ENCODE measurements at regions not wholly inside any gene's neighbourhood (a gene's known extent, or its start where the extent isn't known, plus 50 kb on each side); places are given as distances from the start of the nearest gene placed in this dataset.

DNA sequence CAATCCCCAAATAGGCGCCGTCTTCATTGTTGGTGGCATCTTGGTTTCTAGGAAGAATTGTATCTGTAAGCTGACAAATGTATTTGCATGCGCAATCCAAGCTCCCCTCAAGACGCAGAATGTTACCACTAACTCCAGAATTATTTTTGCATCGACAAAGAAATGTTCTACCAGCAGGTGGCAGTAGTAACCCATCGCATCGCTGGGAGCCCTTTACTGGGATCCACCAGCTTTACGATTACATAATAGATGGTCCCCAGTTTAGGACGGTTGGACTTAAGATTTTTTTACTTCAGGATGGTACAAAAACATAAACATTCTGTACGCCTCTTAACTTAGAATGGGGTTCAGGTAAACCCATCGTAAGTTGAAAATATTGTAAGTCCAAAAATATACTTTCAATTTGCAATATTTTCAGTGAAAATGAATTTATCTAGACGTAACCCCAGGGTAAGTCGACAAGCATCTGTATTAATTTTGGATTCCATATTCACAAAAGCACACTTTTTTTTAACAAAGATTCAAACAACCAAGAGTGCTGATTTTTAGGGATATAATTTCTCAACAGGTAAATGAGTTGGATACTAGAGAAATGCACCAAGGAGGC, 114.0 kb upstream of the COBL start:
- TF ChIP-seq, protein P1, sequence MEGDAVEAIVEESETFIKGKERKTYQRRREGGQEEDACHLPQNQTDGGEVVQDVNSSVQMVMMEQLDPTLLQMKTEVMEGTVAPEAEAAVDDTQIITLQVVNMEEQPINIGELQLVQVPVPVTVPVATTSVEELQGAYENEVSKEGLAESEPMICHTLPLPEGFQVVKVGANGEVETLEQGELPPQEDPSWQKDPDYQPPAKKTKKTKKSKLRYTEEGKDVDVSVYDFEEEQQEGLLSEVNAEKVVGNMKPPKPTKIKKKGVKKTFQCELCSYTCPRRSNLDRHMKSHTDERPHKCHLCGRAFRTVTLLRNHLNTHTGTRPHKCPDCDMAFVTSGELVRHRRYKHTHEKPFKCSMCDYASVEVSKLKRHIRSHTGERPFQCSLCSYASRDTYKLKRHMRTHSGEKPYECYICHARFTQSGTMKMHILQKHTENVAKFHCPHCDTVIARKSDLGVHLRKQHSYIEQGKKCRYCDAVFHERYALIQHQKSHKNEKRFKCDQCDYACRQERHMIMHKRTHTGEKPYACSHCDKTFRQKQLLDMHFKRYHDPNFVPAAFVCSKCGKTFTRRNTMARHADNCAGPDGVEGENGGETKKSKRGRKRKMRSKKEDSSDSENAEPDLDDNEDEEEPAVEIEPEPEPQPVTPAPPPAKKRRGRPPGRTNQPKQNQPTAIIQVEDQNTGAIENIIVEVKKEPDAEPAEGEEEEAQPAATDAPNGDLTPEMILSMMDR (IDR thresholded peaks at IDR 0.05): peak; percentile 82

DNA sequence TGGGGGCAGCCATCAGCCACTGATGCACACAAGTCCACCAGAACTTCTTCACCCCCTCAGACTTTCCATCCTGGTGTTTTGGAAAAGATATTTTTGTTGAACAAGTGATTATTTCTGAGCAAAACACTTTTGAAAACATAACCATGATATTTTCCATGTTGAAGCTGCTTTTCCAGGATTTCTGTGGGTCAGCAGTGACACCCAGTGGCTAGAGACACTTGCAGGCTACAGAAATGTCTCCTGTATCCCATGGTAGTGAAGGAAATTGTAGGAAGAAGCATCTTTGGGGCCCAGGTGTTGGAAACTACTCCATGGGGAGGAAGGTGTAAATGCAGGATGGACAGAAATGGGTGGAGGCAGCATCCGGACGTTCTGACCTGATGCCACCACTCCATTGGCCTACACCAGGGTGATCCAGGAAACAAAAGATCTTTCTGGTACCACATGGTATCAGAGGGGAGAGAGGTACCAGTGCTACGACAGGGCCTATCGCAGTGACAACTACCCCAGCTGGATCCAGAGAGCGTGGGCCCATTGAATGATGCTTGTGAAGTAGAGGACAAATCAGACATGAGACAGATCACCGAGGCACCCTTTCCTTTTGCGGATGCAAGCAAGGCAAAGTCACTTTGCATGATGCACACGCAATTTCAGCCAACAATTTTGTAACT, 111.7 kb upstream of the COBL start:
- TF ChIP-seq, protein P1 (IDR thresholded peaks at IDR 0.05): peak; percentile 74

DNA sequence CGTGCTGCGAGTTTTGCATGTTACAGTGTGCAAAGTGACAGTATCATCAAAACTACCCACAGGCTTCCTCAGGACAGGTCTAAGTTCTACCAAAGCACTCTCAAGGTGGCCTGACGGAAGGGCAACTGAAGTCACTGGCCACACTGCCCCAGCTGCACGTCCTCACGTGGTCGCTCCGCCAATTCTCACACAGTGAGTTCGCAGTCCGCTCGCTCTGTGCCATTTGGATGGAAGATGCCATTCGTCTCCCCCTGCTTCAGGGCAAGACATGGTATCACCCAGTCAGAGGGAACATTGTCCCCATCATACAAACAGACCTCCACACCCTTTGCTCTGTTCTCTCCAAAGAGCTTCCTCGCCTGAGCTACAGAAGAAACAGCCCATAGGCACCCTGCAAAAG, 109.6 kb upstream of the COBL start:
- TF ChIP-seq, protein P1 (IDR thresholded peaks at IDR 0.05): no peak

DNA sequence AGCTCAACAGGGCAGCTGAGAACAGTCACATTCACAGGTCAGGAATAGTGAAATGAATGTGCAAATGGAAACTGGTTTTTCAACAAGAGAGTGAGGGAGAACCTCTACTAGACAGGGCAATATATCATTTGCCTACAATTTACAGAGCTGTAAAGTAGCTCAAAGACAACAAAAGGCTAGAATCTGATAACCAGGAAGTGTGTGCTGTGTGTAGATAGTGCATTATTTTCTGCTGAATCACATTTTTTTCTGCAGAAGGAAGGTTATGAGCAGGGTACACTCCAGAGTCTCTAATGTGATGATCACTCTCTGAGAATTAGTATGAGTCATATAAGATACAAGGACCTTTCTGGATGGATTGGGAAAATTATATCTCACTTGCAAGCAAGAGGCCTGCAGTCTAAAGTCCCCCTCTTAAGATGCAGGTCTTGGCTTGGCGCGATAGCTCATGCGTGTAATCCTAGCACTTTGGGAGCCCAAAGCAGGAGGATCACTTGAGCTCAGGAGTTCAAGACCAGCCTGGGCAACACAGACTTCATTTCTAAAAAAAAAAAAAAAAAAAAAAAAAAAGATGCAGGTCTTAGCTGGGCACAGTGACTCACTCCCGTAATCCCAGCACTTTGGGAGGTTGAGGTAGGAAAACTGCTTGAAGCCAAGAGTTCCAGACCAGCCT, 59.9 kb upstream of the COBL start:
- TF ChIP-seq, protein P1 (IDR thresholded peaks at IDR 0.05): no peak

DNA sequence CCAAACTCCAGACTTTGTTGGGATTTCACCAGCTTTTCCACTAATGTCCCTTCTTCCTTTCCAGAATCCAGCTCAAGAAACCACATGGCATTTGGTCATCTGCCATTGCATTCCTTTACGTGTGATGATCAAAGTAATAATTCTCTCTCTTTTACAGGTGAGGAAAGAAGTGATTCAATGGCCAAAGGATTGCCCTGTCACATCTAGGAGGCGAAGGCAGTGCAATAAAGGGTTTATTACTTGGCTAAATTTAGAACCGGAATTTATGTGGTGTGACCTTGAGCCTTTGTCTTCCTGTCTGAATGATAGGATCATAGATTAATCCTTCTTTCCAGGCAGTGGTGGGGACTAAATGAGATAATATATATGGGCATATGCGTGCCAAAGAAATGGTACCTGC, 58.3 kb upstream of the COBL start:
- TF ChIP-seq, protein P1 (IDR thresholded peaks at IDR 0.05): no peak

DNA sequence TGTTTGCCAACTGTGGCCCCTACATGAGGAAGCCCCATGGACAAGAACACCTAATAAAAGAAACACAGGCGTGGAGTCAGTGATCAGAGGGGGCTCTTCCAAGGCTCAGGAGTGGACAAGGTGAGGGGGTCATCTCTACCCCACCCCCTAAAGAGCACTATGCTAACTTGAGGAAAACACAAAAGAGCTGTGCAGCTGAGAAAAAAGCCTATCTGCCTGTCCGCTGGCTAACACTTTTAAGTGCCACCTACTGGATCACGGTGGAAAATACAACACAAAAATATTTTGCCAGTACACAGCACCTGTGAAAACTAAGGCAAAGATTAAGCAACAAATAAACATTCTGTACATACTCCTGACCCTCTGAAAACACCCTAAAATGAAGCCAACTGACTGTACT, 53.1 kb upstream of the COBL start:
- TF ChIP-seq, protein P1 (IDR thresholded peaks at IDR 0.05): peak; percentile 41; the same call in 1 of the 2 replicates

DNA sequence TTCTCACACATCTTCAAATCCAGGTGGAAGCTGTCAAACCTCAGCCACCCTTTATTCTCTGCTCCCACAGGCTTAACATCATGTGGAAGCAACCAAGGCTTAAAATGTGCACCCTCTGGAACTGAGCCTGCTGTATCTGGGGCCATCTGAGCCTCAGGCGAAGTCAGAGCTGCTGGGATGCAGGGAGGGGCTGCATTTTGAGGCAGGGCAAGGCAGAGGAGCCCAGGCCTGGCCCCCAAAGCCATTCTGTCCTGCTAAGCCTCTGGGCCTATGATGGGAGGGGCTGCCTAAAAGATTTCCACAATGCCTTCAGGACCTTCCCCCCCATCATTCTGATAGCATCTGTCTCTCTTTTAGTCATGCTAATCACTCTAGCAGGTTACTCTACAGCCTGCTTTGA, 51.7 kb upstream of the COBL start:
- TF ChIP-seq, protein P1 (IDR thresholded peaks at IDR 0.05): no peak

Data from LNCAP (cell line).